ENCODE measurements at regions not wholly inside any gene's neighbourhood (a gene's known extent, or its start where the extent isn't known, plus 50 kb on each side); places are given as distances from the start of the nearest gene placed in this dataset.

- DNase-seq, result no peak
- Mint-ChIP-seq H3K27ac (no peak overlapping the region), H3K4me3 (no peak overlapping the region), H3K4me1 (peaks cover 18 to 21% of the 10 kb centered on the region in 2 donors), H3K36me3 (no peaks in the 10 kb centered on the region), H3K27me3 (peaks cover 18 to 41% of the 10 kb centered on the region in 2 donors), H3K9me3 (no peaks in the 10 kb centered on the region)
- no peak for ATAC-seq (replicated peaks)
Measured at GRCh38 chr20:48460681-48461080, 367.1 kb downstream of the PREX1 start.

DNA sequence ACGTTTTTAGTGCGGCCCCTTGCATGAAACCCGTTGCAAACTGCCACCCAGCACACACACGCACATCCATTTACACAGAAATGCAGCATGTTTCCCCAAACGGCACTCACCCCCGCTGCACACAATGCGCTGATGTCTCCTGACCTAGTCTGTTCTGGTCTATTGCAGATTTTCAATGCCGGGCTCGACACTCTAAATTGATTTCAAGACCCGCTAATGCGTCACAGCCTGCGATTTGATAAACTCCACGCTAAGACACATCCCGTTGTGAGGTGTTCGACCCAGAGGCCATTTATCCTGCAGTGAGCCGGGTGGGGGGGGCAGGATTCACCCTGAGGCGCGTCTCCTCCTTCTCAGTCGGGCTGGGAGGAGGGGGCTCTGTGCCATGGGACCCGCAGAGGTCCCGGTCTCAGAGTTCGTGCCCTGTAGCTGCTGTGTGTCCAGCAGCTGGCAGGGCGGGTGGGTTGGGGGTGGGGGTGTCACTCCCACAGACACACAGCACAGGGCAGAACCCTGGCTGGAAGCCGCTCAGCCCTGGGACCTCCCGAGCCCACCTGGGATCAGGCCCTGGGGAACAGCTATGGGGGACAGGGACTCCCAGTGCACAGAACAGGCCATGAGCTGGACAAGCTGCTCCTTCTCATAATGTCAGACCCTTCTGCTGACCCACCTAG, 367.9 kb downstream of the PREX1 start:
- DNase-seq, result no peak
- no peak for ATAC-seq (replicated peaks)
- Mint-ChIP-seq H3K27me3 (peaks cover 27 to 50% of the 10 kb centered on the region in 2 donors), H3K9me3 (no peaks in the 10 kb centered on the region), H3K4me3 (no peak overlapping the region), H3K36me3 (no peaks in the 10 kb centered on the region), H3K4me1 (peaks cover 21% of the 10 kb centered on the region in 2 donors), H3K27ac (no peak overlapping the region)

DNA sequence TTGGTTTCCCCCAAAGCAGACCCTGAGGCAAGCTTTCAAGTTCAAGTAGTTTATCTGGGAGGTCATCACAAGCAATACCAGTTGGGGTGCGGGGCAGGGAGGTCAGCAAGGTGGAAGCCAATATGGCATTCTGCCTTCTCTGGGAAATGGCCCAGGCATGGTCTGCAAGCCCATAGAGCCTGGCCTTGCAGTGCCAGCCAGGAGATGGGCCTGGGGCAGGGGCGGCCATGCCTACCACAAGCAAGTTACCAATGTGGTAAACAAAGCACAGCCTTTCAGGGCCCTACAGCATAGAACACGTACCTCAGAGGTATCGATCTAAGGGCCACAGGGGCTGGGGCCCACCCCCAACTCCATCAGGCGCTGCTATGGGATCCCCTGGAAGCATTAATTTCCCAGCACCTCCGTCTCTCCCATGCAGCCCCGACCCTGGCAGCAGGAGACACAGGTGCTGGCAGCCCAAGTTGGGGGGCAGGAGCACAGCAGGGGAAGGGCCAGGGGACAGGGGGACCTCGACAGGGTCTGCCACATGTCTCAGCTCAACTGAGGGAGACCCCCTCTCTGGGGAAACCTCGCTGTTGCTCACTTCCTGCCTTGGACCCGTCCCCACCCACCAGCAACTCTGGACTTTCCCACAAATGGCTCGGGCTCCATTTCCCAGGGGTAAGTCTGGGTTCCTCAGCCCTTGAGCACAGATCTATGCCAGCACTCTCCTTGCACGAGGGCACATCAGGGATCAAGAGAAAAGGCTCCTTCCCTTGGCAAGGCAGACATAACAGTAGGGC, 369.0 kb downstream of the PREX1 start:
- Mint-ChIP-seq H3K4me3 (no peak overlapping the region), H3K9me3 (no peaks in the 10 kb centered on the region), H3K36me3 (no peaks in the 10 kb centered on the region), H3K27me3 (peaks cover 27 to 54% of the 10 kb centered on the region in 2 donors), H3K4me1 (peaks cover 21% of the 10 kb centered on the region in 2 donors), H3K27ac (no peak overlapping the region)
- ATAC-seq (replicated peaks) (no peak), DNase-seq (no peak)

- Mint-ChIP-seq H3K4me3 (no peak overlapping the region), H3K36me3 (peaks cover 0 to 2% of the 10 kb centered on the region in 2 donors), H3K9me3 (no peaks in the 10 kb centered on the region), H3K27ac (no peak overlapping the region), H3K27me3 (peaks cover 28 to 50% of the 10 kb centered on the region in 2 donors), H3K4me1 (peaks cover 21% of the 10 kb centered on the region in 2 donors)
- ATAC-seq (replicated peaks), result no peak
- no peak for DNase-seq
Measured at GRCh38 chr20:48458003-48458377, 369.8 kb downstream of the PREX1 start.

GRCh38 chr20:48457193-48458002, 370.4 kb downstream of the PREX1 start:
- H3K9me3 Mint-ChIP-seq, result peaks cover under 1% of the 10 kb centered on the region in 2 donors
- DNase-seq (no peak), ATAC-seq (replicated peaks) (peak; percentile 45 to 64)
- H3K4me3 Mint-ChIP-seq, result no peak overlapping the region
- peaks cover 24 to 45% of the 10 kb centered on the region in 2 donors for H3K27me3 Mint-ChIP-seq
- H3K4me1 Mint-ChIP-seq, result peaks cover 21% of the 10 kb centered on the region in 2 donors
- H3K27ac Mint-ChIP-seq, result no peak overlapping the region
- peaks cover 0 to 2% of the 10 kb centered on the region in 2 donors for H3K36me3 Mint-ChIP-seq

DNA sequence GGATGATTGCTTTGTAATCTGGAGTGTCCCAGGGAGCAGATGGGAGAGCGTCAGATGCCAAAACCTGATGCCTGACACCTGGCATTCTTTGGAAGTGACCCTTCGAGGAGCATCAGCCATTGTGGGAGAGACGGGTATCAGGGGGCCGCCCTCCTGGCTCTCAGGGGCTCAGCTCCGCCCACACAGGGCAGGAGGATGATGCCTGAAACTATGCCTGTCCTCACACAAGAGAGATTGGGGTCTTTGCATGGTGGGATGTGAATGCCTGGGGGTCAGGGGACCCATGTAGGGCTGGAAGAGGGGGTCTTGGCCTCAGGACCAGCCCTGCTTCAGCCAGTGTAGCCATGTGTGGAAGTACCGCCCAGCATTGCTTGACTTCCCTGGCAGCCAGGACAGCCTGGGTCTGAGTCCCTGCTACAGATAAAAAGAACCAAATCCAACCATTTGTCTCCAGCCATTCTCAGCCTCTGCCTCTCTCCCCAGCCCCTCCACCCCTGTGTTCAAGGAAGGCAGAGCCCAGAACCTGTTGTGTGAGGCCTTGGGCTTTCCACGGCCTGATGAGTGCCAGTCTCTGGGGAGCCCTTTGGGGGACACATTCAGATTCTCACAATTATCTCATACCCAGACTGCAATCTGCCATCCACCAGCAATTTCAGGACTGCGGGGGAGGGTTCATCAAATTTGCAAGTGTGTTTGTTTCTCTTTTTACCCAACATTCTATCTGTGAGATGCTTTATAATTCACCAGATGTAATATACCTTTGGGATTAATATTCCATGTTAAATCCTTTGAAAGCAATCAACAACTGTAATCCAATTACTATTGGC, 371.2 kb downstream of the PREX1 start:
- H3K27me3 Mint-ChIP-seq, result peaks cover 28 to 40% of the 10 kb centered on the region in 2 donors
- peak; percentile 72 to 88 for ATAC-seq (replicated peaks)
- H3K9me3 Mint-ChIP-seq, result peaks cover 2 to 6% of the 10 kb centered on the region in 2 donors
- H3K4me1 Mint-ChIP-seq, result peaks cover 21% of the 10 kb centered on the region in 2 donors
- DNase-seq, result peak; percentile 27
- peaks cover 0 to 2% of the 10 kb centered on the region in 2 donors for H3K36me3 Mint-ChIP-seq
- H3K27ac Mint-ChIP-seq, result no peak overlapping the region
- no peak overlapping the region for H3K4me3 Mint-ChIP-seq

DNA sequence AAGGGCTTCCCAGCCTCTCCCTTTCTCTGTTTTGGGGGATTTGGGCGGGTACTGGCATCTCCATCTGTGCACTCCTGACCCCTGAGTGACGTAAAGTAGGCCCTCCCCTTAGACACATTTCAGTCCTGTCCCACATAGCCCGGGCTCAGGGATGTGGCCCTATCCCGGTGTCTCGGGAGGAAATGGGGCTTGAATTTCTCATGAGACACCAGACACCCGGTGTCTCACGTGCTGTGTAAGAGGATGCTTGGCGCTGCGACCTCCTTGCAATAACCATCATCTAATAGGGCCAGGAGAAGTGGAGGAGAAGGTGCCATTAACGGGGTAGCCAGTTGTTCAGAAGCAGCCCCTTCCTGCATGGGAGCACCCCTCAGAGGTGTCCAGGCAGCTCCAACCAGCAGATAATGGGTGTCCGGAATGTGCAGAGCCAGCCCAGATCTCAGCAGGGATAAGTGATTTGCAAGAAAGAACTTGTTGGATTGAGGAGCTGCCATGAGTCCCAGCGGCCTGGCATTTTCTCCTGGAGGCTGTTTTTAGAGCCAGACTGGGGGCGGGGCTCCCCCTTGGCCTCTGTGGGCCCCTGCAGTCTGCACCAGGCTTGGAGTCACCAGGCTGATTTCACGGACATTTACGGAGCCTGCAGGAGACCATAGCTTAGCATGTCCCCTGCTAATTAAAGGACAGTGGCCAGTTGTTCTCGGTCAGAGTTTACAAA, 372.0 kb downstream of the PREX1 start:
- Mint-ChIP-seq H3K4me1 (peaks cover 21% of the 10 kb centered on the region in 2 donors), H3K36me3 (peaks cover 0 to 2% of the 10 kb centered on the region in 2 donors), H3K9me3 (peaks cover 2 to 6% of the 10 kb centered on the region in 2 donors), H3K27ac (no peak overlapping the region), H3K4me3 (no peak overlapping the region), H3K27me3 (peaks cover 32 to 33% of the 10 kb centered on the region in 2 donors)
- ATAC-seq (replicated peaks) (no peak), DNase-seq (no peak)

- Mint-ChIP-seq H3K4me3 (no peak overlapping the region), H3K36me3 (peaks cover 0 to 2% of the 10 kb centered on the region in 2 donors), H3K9me3 (peaks cover 2 to 6% of the 10 kb centered on the region in 2 donors), H3K27ac (no peak overlapping the region), H3K4me1 (peaks cover 18 to 21% of the 10 kb centered on the region in 2 donors), H3K27me3 (peaks cover 27% of the 10 kb centered on the region in 2 donors)
- ATAC-seq (replicated peaks) (no peak), DNase-seq (no peak)
Measured at GRCh38 chr20:48454671-48455490, 372.9 kb downstream of the PREX1 start.

GRCh38 chr20:48453477-48454093, 374.2 kb downstream of the PREX1 start:
- Mint-ChIP-seq H3K9me3 (peaks cover 4 to 9% of the 10 kb centered on the region in 2 donors), H3K27ac (no peak overlapping the region), H3K27me3 (peaks cover 27 to 31% of the 10 kb centered on the region in 2 donors), H3K4me3 (no peak overlapping the region), H3K36me3 (peaks cover 0 to 2% of the 10 kb centered on the region in 2 donors), H3K4me1 (peaks cover 18 to 21% of the 10 kb centered on the region in 2 donors)
- ATAC-seq (replicated peaks) (no peak), DNase-seq (no peak)

DNA sequence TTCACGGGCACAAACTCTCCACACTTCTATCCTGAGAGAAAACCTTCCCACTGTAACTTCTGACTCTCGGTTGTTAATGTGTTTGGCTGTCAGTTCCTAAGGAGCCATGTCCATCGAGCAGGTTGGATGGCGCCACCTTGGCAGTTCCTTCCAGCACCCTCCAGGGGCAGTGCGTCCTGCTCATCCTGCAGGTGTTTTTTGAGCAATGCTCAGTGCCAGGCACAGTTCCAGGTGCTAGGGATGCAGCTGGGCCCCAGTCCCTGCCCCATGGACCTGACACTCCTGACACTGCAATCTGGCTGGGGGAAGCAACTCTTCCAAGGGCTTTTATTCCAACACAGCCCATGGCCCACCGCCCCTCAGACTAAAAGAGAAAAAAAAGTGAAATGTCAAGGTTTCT, 376.4 kb downstream of the PREX1 start:
- Mint-ChIP-seq H3K4me3 (no peak overlapping the region), H3K9me3 (peaks cover 4 to 9% of the 10 kb centered on the region in 2 donors), H3K4me1 (peaks cover 4 to 10% of the 10 kb centered on the region in 2 donors), H3K36me3 (peaks cover 0 to 2% of the 10 kb centered on the region in 2 donors), H3K27ac (no peak overlapping the region), H3K27me3 (peaks cover 22 to 42% of the 10 kb centered on the region in 2 donors)
- no peak for DNase-seq
- no peak for ATAC-seq (replicated peaks)

DNA sequence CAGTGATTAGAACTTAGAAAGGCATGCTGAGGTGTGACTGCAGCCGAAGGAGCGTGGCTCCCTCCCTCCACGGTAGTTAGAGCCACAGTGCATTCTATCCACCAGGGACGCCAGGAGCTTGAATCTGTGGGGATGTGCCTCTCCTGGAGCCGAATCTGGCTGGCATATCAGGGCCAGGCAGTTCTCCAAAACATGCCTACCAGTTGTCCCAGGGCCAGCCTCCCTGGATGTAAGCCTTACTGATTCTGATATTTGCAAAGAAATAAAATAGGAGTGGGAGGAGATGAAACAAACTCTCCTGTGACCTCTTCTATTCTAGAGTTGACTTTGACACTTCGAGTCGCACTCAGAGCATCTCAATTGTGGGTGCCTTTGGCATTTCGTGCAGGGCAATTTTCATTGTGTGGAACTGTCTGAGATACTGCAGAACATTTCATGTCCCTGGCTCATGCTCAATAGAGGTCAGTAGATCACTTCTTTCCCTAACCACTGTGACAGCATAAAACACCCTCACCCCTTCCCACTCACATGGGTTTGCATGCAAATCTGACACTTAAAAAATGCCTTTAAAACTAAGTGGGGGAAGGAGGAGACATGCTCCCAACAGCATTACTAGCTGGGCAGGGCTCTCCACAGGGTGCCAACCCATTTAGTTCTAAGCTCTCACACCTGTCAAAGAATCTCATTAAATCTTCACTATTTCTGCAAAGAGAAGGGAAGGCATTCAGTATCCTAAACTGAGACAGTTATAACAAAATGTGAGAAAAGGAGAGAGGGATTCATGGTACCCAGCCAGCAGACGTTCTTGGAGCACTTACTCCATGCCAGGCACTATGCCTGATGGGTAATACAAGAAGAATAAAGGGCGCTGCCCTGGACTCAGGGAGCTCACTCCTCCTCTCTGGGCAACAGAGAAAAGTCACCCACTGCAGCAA, 378.9 kb downstream of the PREX1 start:
- Mint-ChIP-seq H3K4me1 (no peaks in the 10 kb centered on the region), H3K27me3 (peaks cover 0 to 34% of the 10 kb centered on the region in 2 donors), H3K9me3 (peaks cover 10 to 16% of the 10 kb centered on the region in 2 donors), H3K36me3 (peaks cover 4 to 6% of the 10 kb centered on the region in 2 donors), H3K27ac (peak overlapping the region; percentile 83), H3K4me3 (no peak overlapping the region)
- ATAC-seq (replicated peaks) (peak; percentile 41 to 64), DNase-seq (no peak)

All from stimulated activated naive B cell treated with anti-CD40 and anti-IgM and Interleukin-4, amounts not matched to agents 10 μg/mL and 1 μg/mL and 100 μg/mL, for 72 hours (primary cell).